Stomach (tissue), 4 donors: ENCODE measurements at regions not wholly inside any gene's neighbourhood (a gene's known extent, or its start where the extent isn't known, plus 50 kb on each side); places are given as distances from the start of the nearest gene placed in this dataset.

ENCODE experiments used
- EP300 ChIP-seq: sonication (generic); formaldehyde crosslinking; IDR thresholded peaks from one replicate; pipeline ENCODE4 v1.6.1; 2017; ENCODE audit warnings: antibody characterized with exemption
- POLR2A ChIP-seq, 4 donors: fragments of 450-650 bp; IDR thresholded peaks; one replicate each; pipeline ENCODE4 v1.6.1; 2016; ENCODE audit warnings: antibody characterized with exemption in 4 of 4, control low read depth in 2 of 4, mild to moderate bottlenecking in 1 of 4, moderate library complexity in 1 of 4
- POLR2AphosphoS5 ChIP-seq, 3 donors: sonication (generic); formaldehyde crosslinking; IDR thresholded peaks; one replicate each; pipeline ENCODE4 v1.6.1; 2016; ENCODE audit warnings: antibody characterized with exemption in 3 of 3
- TF ChIP-seq, protein P1 (sequence below), 7 experiments: fragments of 450-650 bp in 4 of 7; fragments of 200-600 bp in 3 of 7; sonication (generic) in 3 of 7; IDR thresholded peaks; one replicate each; pipeline ENCODE4 v1.5.1; 2016 to 2019; ENCODE audit warnings: antibody characterized with exemption in 7 of 7, control low read depth in 2 of 7, mild to moderate bottlenecking in 1 of 7

DNA sequence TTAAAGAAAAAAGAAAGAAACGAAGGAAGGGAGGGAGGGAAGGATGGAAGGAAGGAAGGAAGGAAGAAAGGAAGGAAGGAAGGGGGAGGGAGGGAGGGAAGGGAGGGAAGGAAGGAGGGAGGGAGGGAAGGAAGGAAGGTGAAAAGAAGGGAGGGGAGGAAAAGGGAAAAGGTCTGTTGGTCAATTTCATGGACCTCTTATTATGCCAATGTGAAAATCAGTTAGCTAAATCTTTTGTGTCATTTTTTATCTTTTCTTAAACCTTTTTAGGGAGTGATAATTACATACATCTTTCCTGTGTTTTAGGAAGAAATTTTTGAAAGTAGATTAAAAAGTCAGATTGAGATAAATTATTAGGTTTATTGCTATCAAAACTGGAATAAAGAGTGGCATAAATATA lies 670.2 kb upstream of the CITED2 start:
- TF ChIP-seq, protein P1, sequence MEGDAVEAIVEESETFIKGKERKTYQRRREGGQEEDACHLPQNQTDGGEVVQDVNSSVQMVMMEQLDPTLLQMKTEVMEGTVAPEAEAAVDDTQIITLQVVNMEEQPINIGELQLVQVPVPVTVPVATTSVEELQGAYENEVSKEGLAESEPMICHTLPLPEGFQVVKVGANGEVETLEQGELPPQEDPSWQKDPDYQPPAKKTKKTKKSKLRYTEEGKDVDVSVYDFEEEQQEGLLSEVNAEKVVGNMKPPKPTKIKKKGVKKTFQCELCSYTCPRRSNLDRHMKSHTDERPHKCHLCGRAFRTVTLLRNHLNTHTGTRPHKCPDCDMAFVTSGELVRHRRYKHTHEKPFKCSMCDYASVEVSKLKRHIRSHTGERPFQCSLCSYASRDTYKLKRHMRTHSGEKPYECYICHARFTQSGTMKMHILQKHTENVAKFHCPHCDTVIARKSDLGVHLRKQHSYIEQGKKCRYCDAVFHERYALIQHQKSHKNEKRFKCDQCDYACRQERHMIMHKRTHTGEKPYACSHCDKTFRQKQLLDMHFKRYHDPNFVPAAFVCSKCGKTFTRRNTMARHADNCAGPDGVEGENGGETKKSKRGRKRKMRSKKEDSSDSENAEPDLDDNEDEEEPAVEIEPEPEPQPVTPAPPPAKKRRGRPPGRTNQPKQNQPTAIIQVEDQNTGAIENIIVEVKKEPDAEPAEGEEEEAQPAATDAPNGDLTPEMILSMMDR (IDR thresholded peaks at IDR 0.05) = no peak
- no peak for TF ChIP-seq POLR2AphosphoS5 (IDR thresholded peaks at IDR 0.05)
- TF ChIP-seq POLR2A (IDR thresholded peaks at IDR 0.05) = no peak
- TF ChIP-seq EP300 = no peak
